GM21367 (cell line): ENCODE measurements at regions not wholly inside any gene's neighbourhood (a gene's known extent, or its start where the extent isn't known, plus 50 kb on each side); places are given as distances from the start of the nearest gene placed in this dataset.

Experiments used
- ATAC-seq: cut with Tn5 transposase; IDR thresholded peaks from one replicate; pipeline ENCODE4 v1.9.1; 2021; ENCODE audit not compliant: unreplicated experiment

DNA sequence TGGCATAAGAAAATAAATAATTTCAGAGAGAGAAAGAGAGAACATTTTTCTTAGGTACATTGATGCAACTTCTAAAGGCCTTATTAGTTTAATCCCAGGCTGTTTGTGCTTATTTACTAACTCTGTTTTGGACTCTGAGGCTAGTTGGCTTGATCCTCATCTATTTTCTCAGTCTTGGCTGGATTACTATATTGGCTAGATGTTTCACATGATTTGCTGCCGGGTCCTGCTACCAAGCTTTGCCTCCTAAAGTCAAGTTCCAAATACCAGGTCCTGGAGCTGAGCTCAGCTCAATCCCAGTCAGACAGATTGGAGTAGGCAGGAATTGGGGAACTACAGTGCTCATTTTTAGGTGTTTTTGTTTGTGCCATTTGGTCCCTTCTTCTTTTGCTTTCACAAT lies 340.8 kb downstream of the BCAT1 start:
- no peak for ATAC-seq

DNA sequence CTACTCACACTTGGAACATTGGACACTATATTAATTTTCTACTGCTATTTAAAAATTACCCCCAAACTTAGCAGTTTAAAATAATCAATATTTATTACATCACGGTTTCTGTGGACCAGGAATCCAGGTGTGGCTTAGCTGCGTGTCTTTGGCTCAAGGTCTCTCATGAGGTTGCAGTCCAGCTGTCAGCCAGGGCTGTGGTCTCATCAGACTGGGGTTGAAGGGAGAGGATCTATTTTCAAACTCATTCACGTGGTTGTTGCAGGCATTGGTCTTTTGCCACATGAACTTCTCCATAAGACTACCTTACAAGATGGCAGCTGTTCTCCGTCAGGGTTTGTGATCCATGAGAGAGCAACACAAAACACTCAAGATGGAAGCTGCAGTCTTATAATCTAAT lies 343.0 kb downstream of the BCAT1 start:
- ATAC-seq = no peak

DNA sequence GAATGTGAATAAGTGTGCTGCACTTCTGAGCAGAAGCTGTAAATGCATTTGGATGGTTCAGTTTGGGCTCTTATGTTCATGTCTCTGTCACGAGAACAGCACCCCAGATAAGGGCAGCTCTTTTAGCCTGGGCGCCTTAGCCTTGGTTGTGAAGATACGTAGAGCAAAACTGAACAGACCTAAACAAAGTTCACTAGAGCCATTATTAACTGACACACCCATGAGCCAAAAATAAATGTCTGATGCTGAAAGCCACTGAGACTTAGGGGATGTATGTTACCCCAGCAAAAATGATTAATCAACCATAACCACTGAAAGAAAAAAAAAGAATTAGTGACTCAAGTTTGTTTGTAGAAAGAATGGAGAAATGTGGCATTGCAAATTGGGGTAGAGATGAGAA lies 343.4 kb downstream of the BCAT1 start:
- ATAC-seq = no peak

DNA sequence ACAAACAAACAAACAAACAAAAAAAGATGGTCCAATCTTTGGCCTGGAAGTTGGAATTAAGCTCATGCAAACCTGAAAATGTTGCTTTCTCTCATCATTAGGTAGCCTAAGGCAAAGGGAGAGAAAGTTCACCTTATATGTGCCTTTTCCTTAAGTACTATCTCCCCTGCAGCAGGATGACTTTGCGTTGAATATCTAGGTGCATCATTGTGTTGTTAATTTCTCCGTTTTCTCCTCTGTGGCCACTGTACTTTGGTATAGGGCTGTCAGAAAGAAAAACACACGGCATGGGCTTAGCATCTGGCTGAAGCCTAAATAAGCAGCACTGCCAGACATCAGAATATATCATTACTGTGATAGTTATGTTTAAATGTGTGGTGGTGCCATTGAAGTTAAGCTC lies 345.5 kb downstream of the BCAT1 start:
- no peak for ATAC-seq

DNA sequence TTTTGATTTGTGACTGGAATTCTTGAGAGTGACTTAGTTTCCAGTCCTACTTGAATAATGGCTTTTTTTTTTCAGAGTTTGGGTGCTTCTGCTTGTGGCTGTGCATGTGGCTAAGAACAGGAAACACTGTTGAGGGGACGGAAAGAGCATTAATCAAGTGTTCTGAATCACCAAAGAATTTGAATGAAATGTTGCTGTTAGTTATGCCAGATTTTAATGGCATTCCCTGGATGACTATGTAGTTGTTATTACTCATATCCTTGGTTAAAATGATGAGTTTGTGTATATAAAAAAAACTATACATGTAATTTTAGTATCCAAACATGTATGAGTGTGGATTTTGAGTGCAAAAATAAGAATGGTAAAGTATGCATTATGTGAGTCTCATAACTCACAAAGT lies 347.9 kb downstream of the BCAT1 start:
- no peak for ATAC-seq

DNA sequence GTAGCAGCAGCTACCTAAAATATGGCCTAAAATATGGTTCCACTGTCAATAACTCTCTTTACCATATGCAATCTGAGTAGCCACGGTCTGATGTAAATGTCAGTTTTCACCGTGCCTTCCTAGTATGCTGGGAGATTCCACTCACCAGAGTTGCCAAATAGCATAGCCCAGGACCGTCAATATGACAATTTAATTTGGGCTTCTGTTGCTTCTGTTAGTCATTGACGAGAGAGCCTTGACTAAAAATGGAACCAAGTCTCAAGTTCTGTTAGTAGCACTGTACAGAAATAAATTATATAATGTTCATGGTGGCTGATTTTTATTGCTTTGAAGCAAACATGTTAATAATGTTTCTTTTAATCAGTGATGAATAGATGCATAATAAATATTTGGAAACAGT lies 348.4 kb downstream of the BCAT1 start:
- no peak for ATAC-seq

DNA sequence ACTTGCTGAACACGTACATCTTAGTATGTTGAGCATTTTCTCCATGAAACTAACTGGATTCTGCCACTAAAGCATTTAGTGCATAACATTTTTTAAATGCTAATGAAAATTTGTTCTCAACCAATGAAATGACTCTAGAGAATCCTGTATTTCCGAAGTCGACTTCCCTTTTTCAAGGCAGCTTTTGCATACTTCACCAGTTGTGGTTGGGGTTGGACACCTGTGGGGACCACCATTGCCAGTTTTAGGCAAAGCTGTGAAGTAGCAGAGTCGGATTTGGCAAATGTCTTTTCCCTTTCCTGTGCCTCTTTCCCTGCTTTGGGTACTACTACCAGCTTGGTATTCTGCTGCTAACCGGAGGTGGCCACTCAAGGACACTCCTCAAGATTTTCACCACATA lies 349.2 kb downstream of the BCAT1 start:
- ATAC-seq = no peak

DNA sequence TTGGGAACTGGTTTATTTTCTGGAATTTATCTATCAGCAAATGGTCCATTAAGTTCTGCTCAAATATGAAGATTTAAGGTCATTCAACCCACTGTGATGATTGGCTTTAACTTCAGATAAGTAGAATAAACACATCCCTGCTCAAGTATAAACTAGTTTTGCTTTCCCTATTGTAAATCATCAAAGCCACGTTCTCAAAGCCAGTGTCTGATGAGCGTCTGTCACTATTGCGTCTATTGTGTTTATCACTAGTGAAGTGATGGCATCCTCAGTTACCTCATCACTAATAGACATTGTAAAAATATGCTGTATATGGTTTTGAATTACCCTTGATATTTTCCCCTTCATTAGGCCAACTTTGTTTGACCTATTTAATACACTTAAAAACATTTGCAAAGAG lies 351.3 kb downstream of the BCAT1 start:
- no peak for ATAC-seq

DNA sequence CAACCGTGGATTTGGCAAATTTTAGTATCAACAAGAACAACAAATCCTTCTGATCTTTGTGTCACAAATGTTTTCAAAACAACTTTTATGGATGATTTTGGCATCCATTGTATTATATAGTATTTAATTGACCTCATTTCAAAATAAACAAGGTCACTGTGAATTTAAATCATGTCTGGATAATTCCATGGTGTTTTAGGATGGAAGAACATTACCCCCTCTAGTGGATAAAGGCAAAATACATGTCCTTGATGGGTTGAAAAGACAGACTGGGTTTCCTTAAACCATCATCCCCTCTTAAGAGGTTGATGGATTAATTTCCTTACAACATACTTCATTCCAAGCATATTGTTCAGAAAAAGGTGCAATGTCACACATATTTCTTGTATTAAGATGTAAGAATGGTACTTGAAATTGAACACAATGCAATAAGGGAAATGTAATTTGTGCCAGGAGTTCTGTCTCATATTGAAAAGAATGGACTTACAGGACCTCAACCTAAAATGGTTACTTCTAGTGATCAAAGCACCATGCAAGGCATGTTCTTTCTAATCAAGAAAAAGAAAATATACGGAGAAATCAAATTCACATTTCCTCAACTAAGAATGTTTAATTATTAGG lies 352.0 kb downstream of the BCAT1 start:
- ATAC-seq = no peak

DNA sequence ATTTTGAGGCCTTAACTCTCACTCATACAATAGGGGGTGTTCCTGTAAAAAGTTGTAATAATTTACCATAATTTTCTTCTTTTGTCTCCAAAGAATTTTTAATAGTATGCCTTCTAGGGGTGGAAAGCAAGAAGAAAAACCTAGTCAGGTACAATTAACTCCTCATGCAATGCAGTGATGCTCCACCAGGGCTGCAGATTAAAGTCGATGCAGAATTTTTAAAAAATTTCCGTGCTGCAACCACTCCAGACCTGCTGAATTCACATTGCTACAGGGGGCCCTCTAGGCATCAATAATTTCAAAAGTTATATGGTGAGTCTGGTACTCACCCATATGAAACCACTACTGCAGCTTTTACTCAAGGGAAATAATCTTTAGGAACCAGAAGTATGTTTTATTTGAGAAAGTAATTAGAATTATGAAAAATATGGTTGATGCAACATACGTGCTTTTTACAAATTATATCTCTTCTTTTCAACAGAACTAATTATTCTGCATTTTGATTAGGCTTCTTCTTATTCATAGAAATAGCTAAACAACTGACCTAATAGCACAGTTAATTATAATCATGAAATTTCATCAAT lies 353.2 kb downstream of the BCAT1 start:
- ATAC-seq = no peak

DNA sequence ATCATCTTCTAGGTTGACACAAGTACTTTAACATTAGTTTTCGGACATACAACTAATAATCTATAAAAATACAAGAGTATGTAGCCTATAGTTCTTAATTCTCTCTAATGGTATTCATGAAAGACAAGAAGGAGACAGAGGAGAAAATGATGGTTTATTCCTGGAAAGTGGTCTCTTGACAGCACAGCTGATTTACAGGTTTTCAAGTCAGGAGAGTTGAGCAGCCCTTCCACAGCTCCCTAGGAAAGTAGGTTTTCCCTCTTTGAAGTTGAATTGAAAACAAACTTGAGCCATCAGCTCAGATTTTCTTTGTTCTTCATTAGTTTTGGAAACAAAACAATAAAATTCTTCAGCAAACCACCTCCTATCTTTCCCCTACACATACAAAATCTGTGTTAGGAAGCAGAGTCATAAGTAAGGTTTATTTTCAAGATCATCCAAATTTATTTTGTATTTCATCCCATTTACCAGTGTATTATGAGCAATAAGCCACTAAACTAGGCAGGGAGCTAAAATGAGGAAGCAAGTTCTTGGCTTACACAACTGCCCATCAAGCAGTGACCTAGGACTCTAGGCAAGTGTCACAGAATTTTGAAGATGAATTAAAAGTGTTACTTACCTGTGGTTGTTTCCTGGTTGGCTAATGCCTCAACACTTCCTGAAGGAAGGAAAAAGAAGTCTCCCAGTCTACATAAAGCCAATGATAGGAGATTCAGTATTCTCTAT lies 357.0 kb downstream of the BCAT1 start:
- ATAC-seq = no peak

DNA sequence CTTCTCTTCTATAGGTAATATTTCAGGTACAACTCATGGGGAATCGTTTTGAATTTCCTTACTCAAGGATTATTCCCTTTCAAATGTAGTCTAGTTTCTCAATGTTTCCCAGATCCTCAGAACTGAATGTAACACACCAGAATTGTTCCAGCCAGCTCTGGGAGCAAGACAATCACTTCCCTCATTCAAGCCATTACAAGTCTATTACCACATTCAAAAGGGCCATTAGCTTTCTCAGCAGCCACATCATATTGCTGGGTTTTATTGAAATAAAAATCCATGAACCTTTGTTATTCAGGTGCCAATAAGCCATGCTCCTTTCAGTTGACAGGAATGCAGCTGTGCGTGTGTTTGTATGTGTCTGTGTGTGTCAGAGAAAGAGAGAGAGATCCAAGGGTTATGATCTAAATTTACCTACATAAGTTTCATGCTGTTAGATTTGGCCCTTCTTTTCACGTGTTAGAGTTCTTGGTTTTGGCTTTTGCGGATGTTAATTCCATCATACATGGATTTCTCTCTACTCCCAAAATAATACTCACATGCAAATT lies 357.7 kb downstream of the BCAT1 start:
- no peak for ATAC-seq

DNA sequence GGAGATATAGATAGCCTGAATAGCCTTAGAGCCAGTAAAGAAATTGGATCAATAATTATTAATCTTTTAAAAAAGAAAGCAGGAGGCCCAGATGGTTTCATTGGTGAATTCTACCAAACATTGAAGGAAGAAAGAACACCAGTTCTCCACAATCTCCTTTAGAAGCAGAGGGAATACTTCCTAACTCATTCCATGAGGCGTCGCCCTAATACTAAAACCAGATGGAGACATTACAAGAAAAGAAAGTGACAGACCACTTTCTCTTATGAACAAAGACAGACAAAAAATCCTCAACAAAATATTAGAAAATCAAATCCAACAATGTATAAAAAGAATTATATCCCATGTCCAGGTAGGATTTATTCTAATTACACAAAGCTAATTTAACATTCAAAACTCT lies 362.6 kb downstream of the BCAT1 start:
- ATAC-seq = no peak

DNA sequence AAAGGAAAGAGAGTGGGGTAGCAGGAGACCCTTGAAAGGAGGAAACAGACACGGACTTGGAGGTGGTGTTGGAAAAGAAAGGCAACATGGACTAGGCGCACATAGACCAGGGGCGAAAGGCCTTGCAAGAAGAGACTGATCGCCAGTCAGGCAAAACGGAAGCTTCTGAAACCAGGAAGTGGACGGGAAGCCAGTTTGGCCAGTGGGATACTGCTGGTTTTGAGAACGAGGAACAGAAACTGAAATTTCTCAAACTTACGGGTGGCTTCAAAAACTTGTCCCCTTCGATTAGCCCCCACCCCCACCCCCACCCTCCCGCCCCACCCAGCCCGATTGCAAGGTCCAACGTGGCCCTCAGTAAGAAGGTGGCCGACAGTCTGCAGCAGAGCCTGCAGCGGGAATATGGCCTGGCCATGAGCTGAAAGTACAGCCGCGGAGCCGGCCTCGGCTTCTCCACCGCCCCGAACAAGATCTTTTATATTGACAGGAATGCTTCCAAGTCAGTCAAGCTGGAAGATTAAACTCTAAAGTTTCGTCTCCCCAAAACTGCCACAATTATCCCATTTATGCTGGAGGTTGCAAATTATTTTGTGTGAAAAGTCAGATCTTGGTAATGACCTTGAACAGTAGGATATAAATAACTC lies 364.7 kb downstream of the BCAT1 start:
- ATAC-seq = no peak

DNA sequence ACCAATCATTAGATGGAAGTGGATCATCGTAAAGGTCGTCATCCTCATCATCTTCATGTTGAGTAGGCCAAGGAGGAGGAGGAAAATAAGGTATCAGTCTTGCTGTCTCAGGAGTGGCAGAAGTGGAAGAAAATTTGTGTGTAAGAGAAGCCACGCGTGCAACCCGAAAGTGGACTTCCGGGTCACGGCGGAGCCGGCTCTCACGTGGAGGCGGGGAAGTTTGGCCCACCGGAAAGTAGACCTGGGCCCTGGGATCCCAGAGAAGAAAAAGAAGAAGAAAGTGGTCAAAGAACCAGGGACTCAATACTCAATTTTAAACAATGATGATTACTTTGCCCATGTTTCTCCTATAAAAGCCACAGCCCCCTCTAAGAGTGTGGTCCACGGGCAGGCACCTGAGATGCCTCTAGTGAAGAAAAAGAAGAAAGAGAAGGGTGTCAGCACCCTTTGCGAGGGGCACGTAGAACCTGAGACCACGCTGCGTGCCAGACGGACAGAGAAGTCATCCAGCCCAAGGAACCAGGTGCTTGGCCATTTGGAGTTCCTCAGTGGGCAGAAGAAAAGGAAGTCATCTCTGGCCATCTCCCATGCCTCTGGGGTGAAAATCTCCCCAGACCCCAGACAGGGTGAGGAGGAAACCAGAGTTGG lies 365.8 kb downstream of the BCAT1 start:
- ATAC-seq = no peak

DNA sequence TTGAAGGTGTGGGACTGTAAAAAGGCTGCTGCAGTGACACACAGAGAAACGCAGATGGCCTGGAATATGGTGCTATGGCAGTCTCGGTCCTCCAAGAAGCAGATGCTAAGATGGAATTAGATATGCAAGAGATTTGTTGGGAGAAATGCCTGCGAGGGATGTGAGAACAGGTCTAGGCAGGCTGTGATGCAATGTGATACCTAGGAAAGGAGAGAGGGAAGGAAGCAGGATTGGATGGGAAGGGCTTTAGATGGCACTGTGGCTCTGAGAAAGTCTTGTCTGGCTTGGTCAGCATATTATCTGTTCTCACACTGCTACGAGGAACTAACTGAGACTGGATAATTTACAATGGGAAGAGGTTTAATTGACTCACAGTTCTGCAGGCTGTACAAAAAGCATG lies 374.4 kb downstream of the BCAT1 start:
- ATAC-seq = no peak

DNA sequence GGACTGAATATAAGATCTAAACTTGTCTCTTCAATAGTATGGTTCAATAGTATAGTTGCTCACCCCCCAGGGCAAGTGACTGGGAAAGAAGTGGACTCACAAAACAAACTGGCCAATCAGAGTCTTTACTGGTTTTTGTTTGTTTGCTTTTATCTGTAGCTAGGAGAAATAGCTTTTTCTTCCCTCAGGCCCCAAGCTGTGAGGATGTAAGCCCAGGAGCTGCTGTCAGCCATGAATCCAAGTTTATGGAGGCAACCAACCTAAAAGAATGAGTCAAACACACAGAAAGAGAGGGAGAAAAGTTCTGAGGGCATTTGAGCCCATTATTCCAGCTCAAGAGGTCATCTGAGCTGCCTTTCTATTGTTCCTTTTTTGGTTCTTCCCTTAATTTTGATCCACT lies 375.3 kb downstream of the BCAT1 start:
- ATAC-seq = no peak

DNA sequence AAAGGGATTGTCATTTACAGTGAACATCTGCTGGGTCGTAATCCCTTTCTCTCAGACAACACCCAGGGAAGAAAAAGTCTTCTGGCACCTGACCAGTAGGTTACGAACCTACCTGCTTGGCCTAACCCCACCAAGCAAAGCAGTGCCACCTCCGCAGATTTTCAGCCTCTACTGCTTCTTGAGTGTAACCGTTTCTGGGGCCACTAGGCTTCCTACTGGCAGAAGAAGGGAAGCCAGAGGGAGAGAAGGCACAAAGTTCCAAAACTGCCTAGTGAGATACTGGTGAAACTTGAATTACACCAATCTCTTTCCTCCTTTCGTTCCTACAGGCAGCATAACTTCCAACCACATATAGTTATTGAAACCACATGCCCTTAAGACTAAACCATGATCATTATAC lies 383.6 kb downstream of the BCAT1 start:
- ATAC-seq = no peak

DNA sequence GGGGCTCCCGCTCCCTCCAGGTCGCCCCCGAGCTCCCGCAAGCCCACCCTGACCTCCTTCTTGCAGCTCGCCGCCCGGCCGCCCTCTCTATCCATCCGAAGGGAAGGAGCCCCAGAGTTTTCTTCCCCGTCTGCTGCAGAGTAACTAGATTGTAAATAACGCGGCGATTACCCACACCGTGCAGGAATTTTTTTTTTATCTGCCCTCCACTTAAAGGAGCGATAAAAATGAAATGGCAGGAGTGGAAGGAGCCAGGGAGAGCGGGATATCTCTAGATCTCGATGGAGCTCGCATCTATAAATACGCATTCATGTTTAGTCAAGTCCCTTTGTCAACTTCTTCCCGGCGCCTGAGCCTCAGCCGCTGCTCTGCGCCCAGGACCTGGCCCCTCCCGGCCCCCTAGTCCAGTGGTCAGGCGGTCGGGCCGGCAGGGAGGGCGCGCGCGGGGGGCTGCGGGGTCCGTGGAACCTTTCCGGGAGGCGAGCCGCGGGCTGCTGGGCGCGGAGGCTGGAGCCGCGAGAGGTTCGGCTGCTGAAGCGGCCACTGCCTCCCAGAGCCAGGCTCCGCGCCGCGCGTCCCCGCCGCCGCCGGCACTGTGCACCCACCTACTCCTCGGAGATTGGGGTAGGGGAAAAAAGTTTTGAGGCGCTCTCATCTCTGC lies 386.0 kb downstream of the BCAT1 start:
- ATAC-seq = no peak

DNA sequence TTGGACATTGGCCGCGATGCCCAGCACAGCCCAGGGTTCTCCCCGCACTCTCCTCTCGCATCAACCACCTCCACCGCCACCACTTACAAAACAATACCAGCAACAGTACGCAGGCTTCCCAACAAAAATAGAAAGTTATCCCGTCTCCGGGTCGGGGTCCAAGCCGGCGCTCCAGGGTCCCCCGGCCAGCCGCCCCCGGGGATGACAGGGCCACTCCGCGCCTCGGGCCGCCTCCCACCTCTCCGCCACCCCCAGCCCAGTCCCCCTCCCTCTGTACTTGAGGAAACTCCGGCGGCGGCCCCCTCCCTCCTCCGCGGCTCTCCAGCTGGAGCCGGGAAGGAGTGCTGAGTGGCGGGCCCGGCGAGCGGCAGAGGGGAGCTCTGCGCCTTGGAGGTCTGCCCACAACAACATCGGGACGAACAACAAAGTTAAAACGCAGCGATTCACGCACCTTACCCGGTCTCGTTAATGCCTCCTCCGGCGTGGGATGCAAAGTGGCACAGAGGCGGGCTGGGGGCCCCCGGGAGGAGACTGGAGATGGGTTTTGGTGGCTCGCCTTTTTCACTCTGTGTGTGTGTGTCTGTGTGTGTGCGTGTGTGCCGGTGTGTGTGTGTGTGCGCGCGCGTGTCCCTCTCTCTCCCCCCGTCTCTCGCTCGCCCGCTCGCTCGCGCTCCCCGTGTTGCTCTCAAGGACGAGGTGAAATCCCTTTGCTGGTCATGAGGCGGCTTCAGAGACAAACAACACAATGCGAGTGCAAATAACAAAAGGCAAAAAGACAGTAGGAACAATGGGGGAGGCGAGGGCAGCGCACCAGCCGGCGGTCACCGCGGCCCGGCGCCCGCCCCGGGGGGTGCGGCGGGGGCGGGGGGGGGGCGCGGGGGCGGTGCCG lies 386.8 kb downstream of the BCAT1 start:
- ATAC-seq = no peak
